Fibroblast of skin of right biceps (primary cell): ENCODE measurements at regions not wholly inside any gene's neighbourhood (a gene's known extent, or its start where the extent isn't known, plus 50 kb on each side); places are given as distances from the start of the nearest gene placed in this dataset.

Source experiments
- DNase-seq: peaks from one replicate; pipeline ENCODE4 v3.0.0-alpha.2; 2013

- DNase-seq, result no peak
Measured at GRCh38 chr4:60078984-60079383, 1121.1 kb upstream of the ADGRL3 start.

- no peak for DNase-seq
Measured at GRCh38 chr4:60081839-60082238, 1118.3 kb upstream of the ADGRL3 start.

- no peak for DNase-seq
Measured at GRCh38 chr4:60088807-60089486, 1111.2 kb upstream of the ADGRL3 start.

GRCh38 chr4:60089546-60090273 lies 1110.4 kb upstream of the ADGRL3 start:
- DNase-seq, result no peak

- DNase-seq, result no peak
Measured at GRCh38 chr4:60096676-60097075, 1103.5 kb upstream of the ADGRL3 start.

- DNase-seq, result no peak
Measured at GRCh38 chr4:60116592-60116991, 1083.5 kb upstream of the ADGRL3 start.

- no peak for DNase-seq
Measured at GRCh38 chr4:60117726-60118323, 1082.3 kb upstream of the ADGRL3 start.

- no peak for DNase-seq
Measured at GRCh38 chr4:60122820-60123219, 1077.3 kb upstream of the ADGRL3 start.

- DNase-seq, result no peak
Measured at GRCh38 chr4:60128888-60129287, 1071.2 kb upstream of the ADGRL3 start.

- peak; percentile 16 for DNase-seq
Measured at GRCh38 chr4:60129740-60130139, 1070.4 kb upstream of the ADGRL3 start.

- DNase-seq, result peak; percentile 50
Measured at GRCh38 chr4:60133375-60133774, 1066.8 kb upstream of the ADGRL3 start.

- DNase-seq, result peak; percentile 11
Measured at GRCh38 chr4:60134099-60134498, 1066.0 kb upstream of the ADGRL3 start.

- DNase-seq, result no peak
Measured at GRCh38 chr4:60155088-60155487, 1045.0 kb upstream of the ADGRL3 start.

- DNase-seq, result no peak
Measured at GRCh38 chr4:60173103-60173502, 1027.0 kb upstream of the ADGRL3 start.

- no peak for DNase-seq
Measured at GRCh38 chr4:60173718-60174117, 1026.4 kb upstream of the ADGRL3 start.

- DNase-seq, result no peak
Measured at GRCh38 chr4:60175241-60175640, 1024.9 kb upstream of the ADGRL3 start.

GRCh38 chr4:60187428-60187827 lies 1012.7 kb upstream of the ADGRL3 start:
- DNase-seq, result no peak

- DNase-seq, result no peak
Measured at GRCh38 chr4:60189286-60189685, 1010.8 kb upstream of the ADGRL3 start.

GRCh38 chr4:60194214-60194613 lies 1005.9 kb upstream of the ADGRL3 start:
- no peak for DNase-seq

GRCh38 chr4:60195256-60195655 lies 1004.9 kb upstream of the ADGRL3 start:
- DNase-seq, result no peak

GRCh38 chr4:60201052-60201673 lies 999.0 kb upstream of the ADGRL3 start:
- DNase-seq, result peak; percentile 40

- no peak for DNase-seq
Measured at GRCh38 chr4:60209588-60209987, 990.5 kb upstream of the ADGRL3 start.

GRCh38 chr4:60215906-60216305 lies 984.2 kb upstream of the ADGRL3 start:
- DNase-seq, result no peak

GRCh38 chr4:60216752-60217151 lies 983.4 kb upstream of the ADGRL3 start:
- DNase-seq, result peak; percentile 81
